ENCODE measurements at regions not wholly inside any gene's neighbourhood (a gene's known extent, or its start where the extent isn't known, plus 50 kb on each side); places are given as distances from the start of the nearest gene placed in this dataset.

GRCh38 chr10:129341087-129341486 is 126.0 kb upstream of the MGMT start:
- H3K9me3 ChIP-seq (ENCODE audit: control insufficient read depth in 2 of 3, low read length in 3 of 3) = no peaks in the 10 kb centered on the region
- no peak overlapping the region for H3K27ac ChIP-seq (ENCODE audit: low read depth, low read length)
- H3K4me1 ChIP-seq (ENCODE audit: control insufficient read depth in 2 of 2, insufficient read depth in 2 of 2, low read length in 2 of 2) = no peaks in the 10 kb centered on the region
- no peaks in the 10 kb centered on the region for H3K27me3 ChIP-seq (ENCODE audit: control insufficient read depth in 2 of 2, insufficient read depth in 2 of 2, low read length in 2 of 2)
- no peaks in the 10 kb centered on the region for H3K36me3 Mint-ChIP-seq
- no peak overlapping the region for H3K4me3 ChIP-seq (ENCODE audit: low read length)
- H3K4me1 Mint-ChIP-seq = no peaks in the 10 kb centered on the region
- CTCF ChIA-PET = no interaction called here
- H3K9me3 Mint-ChIP-seq = no peaks in the 10 kb centered on the region
- ATAC-seq = no peak
- POLR2A ChIA-PET = no interaction called here
- no peak for DNase-seq
- H3K27ac Mint-ChIP-seq = no peak overlapping the region
- H3K27me3 Mint-ChIP-seq = peaks cover 0 to 11% (median 0%) of the 10 kb centered on the region in 5 donors
- intact Hi-C loops (cut with micrococcal nuclease) = no loop called here
- H3K4me3 Mint-ChIP-seq = no peak overlapping the region
- no peaks in the 10 kb centered on the region for H3K36me3 ChIP-seq (ENCODE audit: control insufficient read depth in 2 of 3, insufficient read depth in 3 of 3, low read length in 3 of 3)

- Histone ChIP-seq H3K36me3 (ENCODE audit: control insufficient read depth in 2 of 3, insufficient read depth in 3 of 3, low read length in 3 of 3) (no peaks in the 10 kb centered on the region), H3K4me3 (ENCODE audit: low read length) (no peak overlapping the region), H3K27me3 (ENCODE audit: control insufficient read depth in 2 of 2, insufficient read depth in 2 of 2, low read length in 2 of 2) (no peaks in the 10 kb centered on the region), H3K4me1 (ENCODE audit: control insufficient read depth in 2 of 2, insufficient read depth in 2 of 2, low read length in 2 of 2) (no peaks in the 10 kb centered on the region), H3K27ac (ENCODE audit: low read depth, low read length) (no peak overlapping the region), H3K9me3 (ENCODE audit: control insufficient read depth in 2 of 3, low read length in 3 of 3) (no peaks in the 10 kb centered on the region)
- POLR2A ChIA-PET = no interaction called here
- peaks cover 0 to 8% (median 5%) of the 10 kb centered on the region in 5 donors for H3K27me3 Mint-ChIP-seq
- no peaks in the 10 kb centered on the region for H3K4me1 Mint-ChIP-seq
- H3K27ac Mint-ChIP-seq = no peak overlapping the region
- intact Hi-C loops (cut with micrococcal nuclease) = no loop called here
- no peaks in the 10 kb centered on the region for H3K36me3 Mint-ChIP-seq
- no peaks in the 10 kb centered on the region for H3K9me3 Mint-ChIP-seq
- ATAC-seq (no peak), DNase-seq (no peak)
- H3K4me3 Mint-ChIP-seq = no peak overlapping the region
- CTCF ChIA-PET = interaction anchor here (1.3 kb wide), 1 partner anchor 9 kb away, joined by 3 read pairs; no protein-coding TSS in a partner anchor
Measured at GRCh38 chr10:129342385-129342784, 124.7 kb upstream of the MGMT start.

GRCh38 chr10:129343141-129343540 is 123.9 kb upstream of the MGMT start:
- H3K4me1 ChIP-seq (ENCODE audit: control insufficient read depth in 2 of 2, insufficient read depth in 2 of 2, low read length in 2 of 2) = no peaks in the 10 kb centered on the region
- no peaks in the 10 kb centered on the region for H3K9me3 ChIP-seq (ENCODE audit: control insufficient read depth in 2 of 3, low read length in 3 of 3)
- H3K27ac Mint-ChIP-seq = no peak overlapping the region
- no peak overlapping the region for H3K27ac ChIP-seq (ENCODE audit: low read depth, low read length)
- no peak for DNase-seq
- H3K4me1 Mint-ChIP-seq = no peaks in the 10 kb centered on the region
- ATAC-seq = no peak
- intact Hi-C loops (cut with micrococcal nuclease) = no loop called here
- H3K36me3 ChIP-seq (ENCODE audit: control insufficient read depth in 2 of 3, insufficient read depth in 3 of 3, low read length in 3 of 3) = no peaks in the 10 kb centered on the region
- H3K4me3 ChIP-seq (ENCODE audit: low read length) = no peak overlapping the region
- no peaks in the 10 kb centered on the region for H3K9me3 Mint-ChIP-seq
- ChIA-PET POLR2A (no interaction called here), CTCF (interaction anchor here (1.3 kb wide), 1 partner anchor 10 kb away, joined by 3 read pairs; no protein-coding TSS in a partner anchor)
- no peak overlapping the region for H3K4me3 Mint-ChIP-seq
- H3K36me3 Mint-ChIP-seq = no peaks in the 10 kb centered on the region
- H3K27me3 Mint-ChIP-seq = peaks cover 0 to 8% (median 5%) of the 10 kb centered on the region in 5 donors
- H3K27me3 ChIP-seq (ENCODE audit: control insufficient read depth in 2 of 2, insufficient read depth in 2 of 2, low read length in 2 of 2) = no peaks in the 10 kb centered on the region

GRCh38 chr10:129344103-129344502 is 122.9 kb upstream of the MGMT start:
- CTCF ChIA-PET = no interaction called here
- no peak overlapping the region for H3K27ac ChIP-seq (ENCODE audit: low read depth, low read length)

GRCh38 chr10:129344731-129345355 is 122.2 kb upstream of the MGMT start:
- intact Hi-C loops (cut with micrococcal nuclease) = no loop called here
- no peak for ATAC-seq
- ChIA-PET CTCF (no interaction called here), POLR2A (no interaction called here)
- Histone ChIP-seq H3K4me3 (ENCODE audit: low read length) (no peak overlapping the region), H3K4me1 (ENCODE audit: control insufficient read depth in 2 of 2, insufficient read depth in 2 of 2, low read length in 2 of 2) (no peaks in the 10 kb centered on the region), H3K9me3 (ENCODE audit: control insufficient read depth in 2 of 3, low read length in 3 of 3) (no peaks in the 10 kb centered on the region), H3K27ac (ENCODE audit: low read depth, low read length) (no peak overlapping the region), H3K36me3 (ENCODE audit: control insufficient read depth in 2 of 3, insufficient read depth in 3 of 3, low read length in 3 of 3) (no peaks in the 10 kb centered on the region), H3K27me3 (ENCODE audit: control insufficient read depth in 2 of 2, insufficient read depth in 2 of 2, low read length in 2 of 2) (no peaks in the 10 kb centered on the region)
- Mint-ChIP-seq H3K36me3 (no peaks in the 10 kb centered on the region), H3K4me3 (no peak overlapping the region), H3K27ac (peak overlapping the region in 1 of 9 donors; percentile 30), H3K27me3 (peaks cover 0 to 11% (median 6%) of the 10 kb centered on the region in 5 donors), H3K4me1 (no peaks in the 10 kb centered on the region), H3K9me3 (no peaks in the 10 kb centered on the region)
- DNase-seq = no peak

More at GRCh38 chr10:129344103-129344502, 122.9 kb upstream of the MGMT start:
- Histone ChIP-seq H3K9me3 (ENCODE audit: control insufficient read depth in 2 of 3, low read length in 3 of 3) (no peaks in the 10 kb centered on the region), H3K36me3 (ENCODE audit: control insufficient read depth in 2 of 3, insufficient read depth in 3 of 3, low read length in 3 of 3) (no peaks in the 10 kb centered on the region), H3K4me3 (ENCODE audit: low read length) (no peak overlapping the region), H3K4me1 (ENCODE audit: control insufficient read depth in 2 of 2, insufficient read depth in 2 of 2, low read length in 2 of 2) (no peaks in the 10 kb centered on the region), H3K27me3 (ENCODE audit: control insufficient read depth in 2 of 2, insufficient read depth in 2 of 2, low read length in 2 of 2) (no peaks in the 10 kb centered on the region)
- POLR2A ChIA-PET = no interaction called here
- Mint-ChIP-seq H3K36me3 (no peaks in the 10 kb centered on the region), H3K4me3 (no peak overlapping the region), H3K9me3 (no peaks in the 10 kb centered on the region), H3K4me1 (no peaks in the 10 kb centered on the region), H3K27ac (peak overlapping the region in 1 of 9 donors; percentile 30), H3K27me3 (peaks cover 0 to 8% (median 5%) of the 10 kb centered on the region in 5 donors)
- DNase-seq (no peak), ATAC-seq (no peak)
- intact Hi-C loops (cut with micrococcal nuclease) = no loop called here

- ATAC-seq (no peak), DNase-seq (no peak)
- Histone ChIP-seq H3K36me3 (ENCODE audit: control insufficient read depth in 2 of 3, insufficient read depth in 3 of 3, low read length in 3 of 3) (no peaks in the 10 kb centered on the region), H3K9me3 (ENCODE audit: control insufficient read depth in 2 of 3, low read length in 3 of 3) (no peaks in the 10 kb centered on the region), H3K27me3 (ENCODE audit: control insufficient read depth in 2 of 2, insufficient read depth in 2 of 2, low read length in 2 of 2) (no peaks in the 10 kb centered on the region), H3K27ac (ENCODE audit: low read depth, low read length) (no peak overlapping the region), H3K4me3 (ENCODE audit: low read length) (no peak overlapping the region), H3K4me1 (ENCODE audit: control insufficient read depth in 2 of 2, insufficient read depth in 2 of 2, low read length in 2 of 2) (no peaks in the 10 kb centered on the region)
- H3K36me3 Mint-ChIP-seq = no peaks in the 10 kb centered on the region
- H3K4me3 Mint-ChIP-seq = no peak overlapping the region
- no peaks in the 10 kb centered on the region for H3K9me3 Mint-ChIP-seq
- H3K27ac Mint-ChIP-seq = no peak overlapping the region
- ChIA-PET CTCF (no interaction called here), POLR2A (no interaction called here)
- peaks cover 0 to 11% (median 6%) of the 10 kb centered on the region in 5 donors for H3K27me3 Mint-ChIP-seq
- no peaks in the 10 kb centered on the region for H3K4me1 Mint-ChIP-seq
- intact Hi-C loops (cut with micrococcal nuclease) = no loop called here
Measured at GRCh38 chr10:129345763-129346162, 121.3 kb upstream of the MGMT start.

- Histone ChIP-seq H3K27me3 (ENCODE audit: control insufficient read depth in 2 of 2, insufficient read depth in 2 of 2, low read length in 2 of 2) (no peaks in the 10 kb centered on the region), H3K4me1 (ENCODE audit: control insufficient read depth in 2 of 2, insufficient read depth in 2 of 2, low read length in 2 of 2) (no peaks in the 10 kb centered on the region), H3K9me3 (ENCODE audit: control insufficient read depth in 2 of 3, low read length in 3 of 3) (no peaks in the 10 kb centered on the region), H3K4me3 (ENCODE audit: low read length) (no peak overlapping the region), H3K27ac (ENCODE audit: low read depth, low read length) (no peak overlapping the region), H3K36me3 (ENCODE audit: control insufficient read depth in 2 of 3, insufficient read depth in 3 of 3, low read length in 3 of 3) (no peaks in the 10 kb centered on the region)
- CTCF ChIA-PET = no interaction called here
- ATAC-seq = no peak
- no peak overlapping the region for H3K27ac Mint-ChIP-seq
- no peaks in the 10 kb centered on the region for H3K4me1 Mint-ChIP-seq
- POLR2A ChIA-PET = no interaction called here
- no peak overlapping the region for H3K4me3 Mint-ChIP-seq
- intact Hi-C loops (cut with micrococcal nuclease) = no loop called here
- H3K9me3 Mint-ChIP-seq = peaks cover 0 to 8% (median 3%) of the 10 kb centered on the region in 11 donors
- peaks cover 0 to 20% (median 9%) of the 10 kb centered on the region in 5 donors for H3K27me3 Mint-ChIP-seq
- DNase-seq = no peak
- no peaks in the 10 kb centered on the region for H3K36me3 Mint-ChIP-seq
Measured at GRCh38 chr10:129350690-129351089, 116.4 kb upstream of the MGMT start.
